ENCODE measurements at regions not wholly inside any gene's neighbourhood (a gene's known extent, or its start where the extent isn't known, plus 50 kb on each side); places are given as distances from the start of the nearest gene placed in this dataset.

- H4K20me1 ChIP-seq (ENCODE audit: insufficient read depth, low read length) = no peaks in the 10 kb centered on the region
- H2AFZ ChIP-seq (ENCODE audit: low read length) = no peak overlapping the region
- H3K79me2 ChIP-seq (ENCODE audit: insufficient read depth, low read length) = no peaks in the 10 kb centered on the region
- H3K4me1 ChIP-seq (ENCODE audit: insufficient read depth, low read length, severe bottlenecking) = no peaks in the 10 kb centered on the region
- H3K4me3 ChIP-seq (ENCODE audit: low read depth, low read length, poor library complexity, severe bottlenecking) = no peak overlapping the region
- TF ChIP-seq, protein P1, sequence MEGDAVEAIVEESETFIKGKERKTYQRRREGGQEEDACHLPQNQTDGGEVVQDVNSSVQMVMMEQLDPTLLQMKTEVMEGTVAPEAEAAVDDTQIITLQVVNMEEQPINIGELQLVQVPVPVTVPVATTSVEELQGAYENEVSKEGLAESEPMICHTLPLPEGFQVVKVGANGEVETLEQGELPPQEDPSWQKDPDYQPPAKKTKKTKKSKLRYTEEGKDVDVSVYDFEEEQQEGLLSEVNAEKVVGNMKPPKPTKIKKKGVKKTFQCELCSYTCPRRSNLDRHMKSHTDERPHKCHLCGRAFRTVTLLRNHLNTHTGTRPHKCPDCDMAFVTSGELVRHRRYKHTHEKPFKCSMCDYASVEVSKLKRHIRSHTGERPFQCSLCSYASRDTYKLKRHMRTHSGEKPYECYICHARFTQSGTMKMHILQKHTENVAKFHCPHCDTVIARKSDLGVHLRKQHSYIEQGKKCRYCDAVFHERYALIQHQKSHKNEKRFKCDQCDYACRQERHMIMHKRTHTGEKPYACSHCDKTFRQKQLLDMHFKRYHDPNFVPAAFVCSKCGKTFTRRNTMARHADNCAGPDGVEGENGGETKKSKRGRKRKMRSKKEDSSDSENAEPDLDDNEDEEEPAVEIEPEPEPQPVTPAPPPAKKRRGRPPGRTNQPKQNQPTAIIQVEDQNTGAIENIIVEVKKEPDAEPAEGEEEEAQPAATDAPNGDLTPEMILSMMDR (IDR thresholded peaks at IDR 0.05; ENCODE audit: low read length) = no peak
- no peak for TF ChIP-seq EZH2 (IDR thresholded peaks at IDR 0.05; ENCODE audit: borderline replicate concordance, low read length)
- H3K9me3 ChIP-seq (ENCODE audit: low read length) = no peaks in the 10 kb centered on the region
- no peaks in the 10 kb centered on the region for H3K36me3 ChIP-seq (ENCODE audit: insufficient read depth, low read length)
- H3F3A ChIP-seq (ENCODE audit: insufficient read depth, low read length) = no peaks in the 10 kb centered on the region
- H3K4me2 ChIP-seq (ENCODE audit: low read length) = no peak overlapping the region
- no peaks in the 10 kb centered on the region for H3K9me2 ChIP-seq (ENCODE audit: low read depth, low read length)
- no peak overlapping the region for H3K27ac ChIP-seq (ENCODE audit: low read depth, low read length, poor library complexity, severe bottlenecking)
- H3K27me3 ChIP-seq (ENCODE audit: insufficient read depth, low read length) = no peaks in the 10 kb centered on the region
- no peak overlapping the region for H3K9ac ChIP-seq (ENCODE audit: low read length)
Measured at GRCh38 chr10:8873310-8873709, 818.8 kb downstream of the GATA3 start.

DNA sequence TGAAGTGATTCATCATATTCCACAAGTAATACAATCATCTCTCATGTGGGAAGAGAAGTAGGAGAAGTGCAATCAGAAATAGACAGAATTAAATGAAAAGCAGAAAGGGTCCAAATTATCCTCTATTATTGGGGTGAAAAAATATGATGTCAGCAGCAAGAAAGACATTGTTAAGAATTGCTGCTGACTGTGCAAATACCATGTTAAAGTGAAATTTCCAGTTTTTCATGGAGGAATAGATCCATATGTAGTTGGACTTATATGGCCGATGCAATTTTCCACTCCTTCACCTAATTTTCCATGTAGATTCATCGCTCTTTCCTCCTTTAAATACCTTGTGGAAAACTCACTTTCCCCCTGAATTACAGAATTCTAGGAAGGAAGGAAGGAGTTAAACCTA, 819.8 kb downstream of the GATA3 start:
- H3K4me1 ChIP-seq (ENCODE audit: insufficient read depth, low read length, severe bottlenecking) = no peaks in the 10 kb centered on the region
- H3K9me3 ChIP-seq (ENCODE audit: low read length) = no peaks in the 10 kb centered on the region
- H3K9me2 ChIP-seq (ENCODE audit: low read depth, low read length) = no peaks in the 10 kb centered on the region
- TF ChIP-seq, protein P1 (IDR thresholded peaks at IDR 0.05; ENCODE audit: low read length) = no peak
- no peak for TF ChIP-seq EZH2 (IDR thresholded peaks at IDR 0.05; ENCODE audit: borderline replicate concordance, low read length)
- no peaks in the 10 kb centered on the region for H3K27me3 ChIP-seq (ENCODE audit: insufficient read depth, low read length)
- no peak overlapping the region for H2AFZ ChIP-seq (ENCODE audit: low read length)
- H3K9ac ChIP-seq (ENCODE audit: low read length) = no peak overlapping the region
- no peaks in the 10 kb centered on the region for H4K20me1 ChIP-seq (ENCODE audit: insufficient read depth, low read length)
- no peak overlapping the region for H3K4me3 ChIP-seq (ENCODE audit: low read depth, low read length, poor library complexity, severe bottlenecking)
- no peaks in the 10 kb centered on the region for H3K79me2 ChIP-seq (ENCODE audit: insufficient read depth, low read length)
- H3K4me2 ChIP-seq (ENCODE audit: low read length) = no peak overlapping the region
- no peaks in the 10 kb centered on the region for H3K36me3 ChIP-seq (ENCODE audit: insufficient read depth, low read length)
- H3F3A ChIP-seq (ENCODE audit: insufficient read depth, low read length) = no peaks in the 10 kb centered on the region
- H3K27ac ChIP-seq (ENCODE audit: low read depth, low read length, poor library complexity, severe bottlenecking) = no peak overlapping the region

GRCh38 chr10:8874972-8875371, 820.5 kb downstream of the GATA3 start:
- H3K9me3 ChIP-seq (ENCODE audit: low read length) = no peaks in the 10 kb centered on the region
- H2AFZ ChIP-seq (ENCODE audit: low read length) = no peak overlapping the region
- H3F3A ChIP-seq (ENCODE audit: insufficient read depth, low read length) = no peaks in the 10 kb centered on the region
- TF ChIP-seq EZH2 (IDR thresholded peaks at IDR 0.05; ENCODE audit: borderline replicate concordance, low read length) = no peak
- TF ChIP-seq, protein P1 (IDR thresholded peaks at IDR 0.05; ENCODE audit: low read length) = no peak
- H3K9me2 ChIP-seq (ENCODE audit: low read depth, low read length) = no peaks in the 10 kb centered on the region
- H3K4me1 ChIP-seq (ENCODE audit: insufficient read depth, low read length, severe bottlenecking) = no peaks in the 10 kb centered on the region
- no peak overlapping the region for H3K4me2 ChIP-seq (ENCODE audit: low read length)
- no peaks in the 10 kb centered on the region for H4K20me1 ChIP-seq (ENCODE audit: insufficient read depth, low read length)
- no peak overlapping the region for H3K4me3 ChIP-seq (ENCODE audit: low read depth, low read length, poor library complexity, severe bottlenecking)
- no peak overlapping the region for H3K27ac ChIP-seq (ENCODE audit: low read depth, low read length, poor library complexity, severe bottlenecking)
- no peak overlapping the region for H3K9ac ChIP-seq (ENCODE audit: low read length)
- H3K79me2 ChIP-seq (ENCODE audit: insufficient read depth, low read length) = no peaks in the 10 kb centered on the region
- H3K27me3 ChIP-seq (ENCODE audit: insufficient read depth, low read length) = no peaks in the 10 kb centered on the region
- no peaks in the 10 kb centered on the region for H3K36me3 ChIP-seq (ENCODE audit: insufficient read depth, low read length)
